ENCODE measurements at regions not wholly inside any gene's neighbourhood (a gene's known extent, or its start where the extent isn't known, plus 50 kb on each side); places are given as distances from the start of the nearest gene placed in this dataset.
A peak's percentile ranks its signal among the peaks of the same experiment; 100 is the strongest.

DNA sequence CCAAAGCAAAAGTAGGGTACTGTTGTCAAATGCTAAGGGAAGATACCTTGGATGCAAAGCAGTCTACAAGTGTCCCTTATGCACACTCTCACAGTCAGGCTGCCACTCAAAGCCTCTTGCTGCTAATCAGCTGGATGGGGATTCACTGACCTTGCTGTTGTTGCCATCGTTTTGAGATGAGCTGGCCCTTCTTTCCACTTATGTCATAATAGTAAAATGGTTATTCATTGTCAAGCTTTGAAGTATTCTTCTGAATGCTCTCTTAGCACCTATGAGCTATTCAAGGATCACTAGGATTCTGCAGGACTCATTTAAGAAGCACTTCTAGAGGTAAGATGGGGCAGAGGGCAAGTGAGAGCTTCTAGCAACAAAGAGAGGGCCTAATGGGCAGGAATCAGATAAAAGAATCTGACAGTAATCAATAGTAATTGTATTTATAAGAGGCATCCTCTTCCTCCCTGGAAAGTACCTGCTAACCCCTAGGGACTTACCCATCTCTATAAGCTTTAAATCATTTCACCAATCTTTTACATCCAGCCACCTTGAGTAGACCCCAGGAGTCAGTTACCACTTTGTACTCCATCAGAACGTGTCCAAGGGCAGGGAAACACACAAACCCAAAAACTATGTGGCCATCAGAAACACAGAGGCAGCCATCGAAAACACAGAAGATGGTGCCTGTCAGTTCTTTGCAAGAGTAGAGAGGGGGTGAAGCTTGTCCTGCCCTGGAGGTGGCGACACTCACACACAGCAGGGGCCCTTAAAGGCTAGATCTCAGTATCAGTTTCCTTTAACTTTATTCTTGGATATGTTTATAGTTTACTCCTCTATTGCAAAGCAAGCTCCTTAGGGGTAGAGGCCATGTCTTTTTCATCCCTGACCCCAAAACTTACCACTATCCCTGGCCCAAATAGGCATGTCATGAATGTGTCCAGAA, 103.7 kb upstream of the NFIA start:
- no peak overlapping the region for H3K27ac ChIP-seq (ENCODE audit: low read depth in 1 of 2, low read length in 2 of 2)
- DNase-seq (ENCODE audit: low spot score), result peak; percentile 54
- H3K4me1 ChIP-seq (ENCODE audit: control insufficient read depth in 4 of 4, insufficient read depth in 4 of 4, low read length in 3 of 4), result peaks cover 0 to 3% (median 0%) of the 10 kb centered on the region in 4 donors
- TF ChIP-seq YY1 (IDR thresholded peaks at IDR 0.05), result peak; percentile 29
- TF ChIP-seq RAD21 (IDR thresholded peaks at IDR 0.05), result peak; percentile 79 to 91
- TF ChIP-seq, protein P1, sequence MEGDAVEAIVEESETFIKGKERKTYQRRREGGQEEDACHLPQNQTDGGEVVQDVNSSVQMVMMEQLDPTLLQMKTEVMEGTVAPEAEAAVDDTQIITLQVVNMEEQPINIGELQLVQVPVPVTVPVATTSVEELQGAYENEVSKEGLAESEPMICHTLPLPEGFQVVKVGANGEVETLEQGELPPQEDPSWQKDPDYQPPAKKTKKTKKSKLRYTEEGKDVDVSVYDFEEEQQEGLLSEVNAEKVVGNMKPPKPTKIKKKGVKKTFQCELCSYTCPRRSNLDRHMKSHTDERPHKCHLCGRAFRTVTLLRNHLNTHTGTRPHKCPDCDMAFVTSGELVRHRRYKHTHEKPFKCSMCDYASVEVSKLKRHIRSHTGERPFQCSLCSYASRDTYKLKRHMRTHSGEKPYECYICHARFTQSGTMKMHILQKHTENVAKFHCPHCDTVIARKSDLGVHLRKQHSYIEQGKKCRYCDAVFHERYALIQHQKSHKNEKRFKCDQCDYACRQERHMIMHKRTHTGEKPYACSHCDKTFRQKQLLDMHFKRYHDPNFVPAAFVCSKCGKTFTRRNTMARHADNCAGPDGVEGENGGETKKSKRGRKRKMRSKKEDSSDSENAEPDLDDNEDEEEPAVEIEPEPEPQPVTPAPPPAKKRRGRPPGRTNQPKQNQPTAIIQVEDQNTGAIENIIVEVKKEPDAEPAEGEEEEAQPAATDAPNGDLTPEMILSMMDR (IDR thresholded peaks at IDR 0.05; ENCODE audit: low read depth, low read length, missing input control), result peak; percentile 52
- TF ChIP-seq, protein P2, sequence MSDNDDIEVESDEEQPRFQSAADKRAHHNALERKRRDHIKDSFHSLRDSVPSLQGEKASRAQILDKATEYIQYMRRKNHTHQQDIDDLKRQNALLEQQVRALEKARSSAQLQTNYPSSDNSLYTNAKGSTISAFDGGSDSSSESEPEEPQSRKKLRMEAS (IDR thresholded peaks at IDR 0.05), result no peak
- H3K4me3 ChIP-seq (ENCODE audit: low read depth in 1 of 3, low read length in 3 of 3), result no peak overlapping the region
- no peaks in the 10 kb centered on the region for H3K27me3 ChIP-seq (ENCODE audit: control insufficient read depth in 4 of 4, insufficient read depth in 4 of 4, low read length in 3 of 4)
- no peaks in the 10 kb centered on the region for H3K9me3 ChIP-seq (ENCODE audit: control insufficient read depth in 4 of 4, low read length in 3 of 4)
- WGBS, result 65% methylated on average over 4 of the region's 4 CpGs
- no peaks in the 10 kb centered on the region for H3K36me3 ChIP-seq (ENCODE audit: control insufficient read depth in 4 of 4, insufficient read depth in 3 of 4, low read depth in 1 of 4, low read length in 3 of 4)
- H3K9ac ChIP-seq (ENCODE audit: low read depth in 1 of 2, low read length in 2 of 2), result no peak overlapping the region

DNA sequence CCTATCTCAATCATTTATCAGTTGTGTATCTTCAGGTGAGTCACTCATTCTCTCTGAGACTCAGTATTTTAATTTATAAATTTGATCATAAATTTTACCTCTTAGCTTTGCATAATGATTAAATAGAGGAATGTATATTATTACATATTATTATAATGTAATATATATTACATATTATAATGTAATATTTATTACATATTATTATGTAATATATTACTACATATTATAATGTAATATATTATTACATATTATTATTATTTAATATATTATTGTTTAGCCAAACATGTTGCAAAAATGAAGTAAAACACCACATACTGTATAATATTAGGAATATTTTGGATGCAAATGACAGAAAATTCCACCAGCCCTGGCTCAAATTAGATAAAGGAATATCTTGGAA, 104.7 kb upstream of the NFIA start:
- Histone ChIP-seq H3K9ac (ENCODE audit: low read depth in 1 of 2, low read length in 2 of 2) (no peak overlapping the region), H3K4me1 (ENCODE audit: control insufficient read depth in 4 of 4, insufficient read depth in 4 of 4, low read length in 3 of 4) (peaks cover 0 to 3% (median 0%) of the 10 kb centered on the region in 4 donors), H3K27ac (ENCODE audit: low read depth in 1 of 2, low read length in 2 of 2) (no peak overlapping the region), H3K27me3 (ENCODE audit: control insufficient read depth in 4 of 4, insufficient read depth in 4 of 4, low read length in 3 of 4) (no peaks in the 10 kb centered on the region), H3K4me3 (ENCODE audit: low read depth in 1 of 3, low read length in 3 of 3) (no peak overlapping the region), H3K9me3 (ENCODE audit: control insufficient read depth in 4 of 4, low read length in 3 of 4) (no peaks in the 10 kb centered on the region), H3K36me3 (ENCODE audit: control insufficient read depth in 4 of 4, insufficient read depth in 3 of 4, low read depth in 1 of 4, low read length in 3 of 4) (no peaks in the 10 kb centered on the region)
- DNase-seq (ENCODE audit: low spot score), result no peak
- no peak for TF ChIP-seq HNF4G (IDR thresholded peaks at IDR 0.05)
- no peak for TF ChIP-seq YY1 (IDR thresholded peaks at IDR 0.05)
- TF ChIP-seq RXRA (IDR thresholded peaks at IDR 0.05), result no peak
- TF ChIP-seq EGR1 (IDR thresholded peaks at IDR 0.05; ENCODE audit: low read depth in 2 of 2), result no peak
- TF ChIP-seq FOXA1 (IDR thresholded peaks at IDR 0.05), result no peak
- TF ChIP-seq, protein P3, sequence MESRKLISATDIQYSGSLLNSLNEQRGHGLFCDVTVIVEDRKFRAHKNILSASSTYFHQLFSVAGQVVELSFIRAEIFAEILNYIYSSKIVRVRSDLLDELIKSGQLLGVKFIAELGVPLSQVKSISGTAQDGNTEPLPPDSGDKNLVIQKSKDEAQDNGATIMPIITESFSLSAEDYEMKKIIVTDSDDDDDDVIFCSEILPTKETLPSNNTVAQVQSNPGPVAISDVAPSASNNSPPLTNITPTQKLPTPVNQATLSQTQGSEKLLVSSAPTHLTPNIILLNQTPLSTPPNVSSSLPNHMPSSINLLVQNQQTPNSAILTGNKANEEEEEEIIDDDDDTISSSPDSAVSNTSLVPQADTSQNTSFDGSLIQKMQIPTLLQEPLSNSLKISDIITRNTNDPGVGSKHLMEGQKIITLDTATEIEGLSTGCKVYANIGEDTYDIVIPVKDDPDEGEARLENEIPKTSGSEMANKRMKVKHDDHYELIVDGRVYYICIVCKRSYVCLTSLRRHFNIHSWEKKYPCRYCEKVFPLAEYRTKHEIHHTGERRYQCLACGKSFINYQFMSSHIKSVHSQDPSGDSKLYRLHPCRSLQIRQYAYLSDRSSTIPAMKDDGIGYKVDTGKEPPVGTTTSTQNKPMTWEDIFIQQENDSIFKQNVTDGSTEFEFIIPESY (IDR thresholded peaks at IDR 0.05), result no peak
- TF ChIP-seq, protein P1 (IDR thresholded peaks at IDR 0.05; ENCODE audit: low read depth, low read length, missing input control), result no peak
- TF ChIP-seq, protein P4, sequence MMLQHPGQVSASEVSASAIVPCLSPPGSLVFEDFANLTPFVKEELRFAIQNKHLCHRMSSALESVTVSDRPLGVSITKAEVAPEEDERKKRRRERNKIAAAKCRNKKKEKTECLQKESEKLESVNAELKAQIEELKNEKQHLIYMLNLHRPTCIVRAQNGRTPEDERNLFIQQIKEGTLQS (IDR thresholded peaks at IDR 0.05), result no peak
- no peak for TF ChIP-seq FOXA2 (IDR thresholded peaks at IDR 0.05)
- TF ChIP-seq, protein P2 (IDR thresholded peaks at IDR 0.05), result no peak
- TF ChIP-seq, protein P5, sequence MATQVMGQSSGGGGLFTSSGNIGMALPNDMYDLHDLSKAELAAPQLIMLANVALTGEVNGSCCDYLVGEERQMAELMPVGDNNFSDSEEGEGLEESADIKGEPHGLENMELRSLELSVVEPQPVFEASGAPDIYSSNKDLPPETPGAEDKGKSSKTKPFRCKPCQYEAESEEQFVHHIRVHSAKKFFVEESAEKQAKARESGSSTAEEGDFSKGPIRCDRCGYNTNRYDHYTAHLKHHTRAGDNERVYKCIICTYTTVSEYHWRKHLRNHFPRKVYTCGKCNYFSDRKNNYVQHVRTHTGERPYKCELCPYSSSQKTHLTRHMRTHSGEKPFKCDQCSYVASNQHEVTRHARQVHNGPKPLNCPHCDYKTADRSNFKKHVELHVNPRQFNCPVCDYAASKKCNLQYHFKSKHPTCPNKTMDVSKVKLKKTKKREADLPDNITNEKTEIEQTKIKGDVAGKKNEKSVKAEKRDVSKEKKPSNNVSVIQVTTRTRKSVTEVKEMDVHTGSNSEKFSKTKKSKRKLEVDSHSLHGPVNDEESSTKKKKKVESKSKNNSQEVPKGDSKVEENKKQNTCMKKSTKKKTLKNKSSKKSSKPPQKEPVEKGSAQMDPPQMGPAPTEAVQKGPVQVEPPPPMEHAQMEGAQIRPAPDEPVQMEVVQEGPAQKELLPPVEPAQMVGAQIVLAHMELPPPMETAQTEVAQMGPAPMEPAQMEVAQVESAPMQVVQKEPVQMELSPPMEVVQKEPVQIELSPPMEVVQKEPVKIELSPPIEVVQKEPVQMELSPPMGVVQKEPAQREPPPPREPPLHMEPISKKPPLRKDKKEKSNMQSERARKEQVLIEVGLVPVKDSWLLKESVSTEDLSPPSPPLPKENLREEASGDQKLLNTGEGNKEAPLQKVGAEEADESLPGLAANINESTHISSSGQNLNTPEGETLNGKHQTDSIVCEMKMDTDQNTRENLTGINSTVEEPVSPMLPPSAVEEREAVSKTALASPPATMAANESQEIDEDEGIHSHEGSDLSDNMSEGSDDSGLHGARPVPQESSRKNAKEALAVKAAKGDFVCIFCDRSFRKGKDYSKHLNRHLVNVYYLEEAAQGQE (IDR thresholded peaks at IDR 0.05), result no peak
- no peak for TF ChIP-seq SP1 (IDR thresholded peaks at IDR 0.05)
